NCI-H1436 (cell line): ENCODE measurements at regions not wholly inside any gene's neighbourhood (a gene's known extent, or its start where the extent isn't known, plus 50 kb on each side); places are given as distances from the start of the nearest gene placed in this dataset.
"Not testable (repeated sequence)": the region's sequence is repeated elsewhere in the genome, so short reads cannot be mapped to it uniquely, and the experiment has no call there.

Source experiments
- DNase-seq: peaks from one replicate; lab custom pipeline; 2025; lab: John Stamatoyannopoulos, UW

DNA sequence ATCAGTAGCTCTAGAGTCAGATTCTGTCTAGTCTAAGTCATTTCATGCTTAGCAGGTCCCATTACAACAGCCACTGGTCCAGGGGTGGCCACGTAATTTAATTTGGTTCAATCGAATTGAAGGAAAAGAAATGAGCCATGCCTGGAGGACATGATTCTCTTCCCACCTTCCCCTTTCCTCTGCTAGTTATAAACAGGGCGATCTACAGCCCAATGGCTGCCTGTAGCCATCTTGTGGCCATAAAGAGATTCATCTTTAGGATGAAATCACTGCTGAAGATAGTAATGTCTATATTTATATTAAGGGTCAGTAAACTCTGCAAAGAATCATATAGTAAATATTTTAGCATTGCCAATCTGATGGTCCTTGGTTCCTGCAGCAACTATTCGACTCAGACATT is 107.4 kb downstream of the SPDYE17 start:
- DNase-seq, result peak; percentile 2

DNA sequence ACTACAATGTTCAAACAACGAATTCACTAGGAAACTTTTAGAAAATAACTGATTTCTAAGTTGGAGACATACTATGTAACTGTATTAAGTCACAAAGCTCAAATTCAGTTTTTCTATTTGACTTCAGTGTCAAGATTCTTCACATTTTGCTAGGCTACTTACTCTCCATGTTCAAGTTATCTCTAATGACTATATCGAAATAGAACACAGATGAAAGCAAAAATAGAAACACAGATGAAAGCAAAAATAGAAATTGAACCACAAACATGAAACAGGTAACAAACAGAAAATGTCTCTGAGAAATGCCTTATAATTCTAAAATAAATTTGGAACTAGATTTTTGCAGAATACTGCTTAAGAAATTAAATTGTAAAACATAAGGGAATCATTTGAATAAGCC is 113.5 kb downstream of the SPDYE17 start:
- DNase-seq, result not testable (repeated sequence)

DNA sequence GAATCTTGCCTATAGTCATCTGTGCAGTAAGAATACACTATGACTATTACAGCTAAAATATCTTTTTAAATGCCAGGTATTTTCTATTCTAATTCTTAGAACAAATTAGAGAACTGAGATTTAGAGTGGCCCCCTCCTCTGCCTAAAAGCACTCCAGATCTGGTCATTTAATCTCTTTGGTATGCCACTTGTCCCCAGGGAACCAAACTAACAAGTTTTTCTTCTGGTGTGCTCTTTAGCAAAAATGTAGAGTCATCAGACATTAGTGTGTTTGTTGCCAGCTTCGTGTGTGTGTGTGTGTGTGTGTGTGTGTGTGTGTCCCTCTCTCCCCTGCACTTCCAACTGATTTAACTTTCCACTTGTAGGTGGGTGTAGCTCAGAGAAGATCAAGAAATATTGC is 117.8 kb downstream of the SPDYE17 start:
- not testable (repeated sequence) for DNase-seq

DNA sequence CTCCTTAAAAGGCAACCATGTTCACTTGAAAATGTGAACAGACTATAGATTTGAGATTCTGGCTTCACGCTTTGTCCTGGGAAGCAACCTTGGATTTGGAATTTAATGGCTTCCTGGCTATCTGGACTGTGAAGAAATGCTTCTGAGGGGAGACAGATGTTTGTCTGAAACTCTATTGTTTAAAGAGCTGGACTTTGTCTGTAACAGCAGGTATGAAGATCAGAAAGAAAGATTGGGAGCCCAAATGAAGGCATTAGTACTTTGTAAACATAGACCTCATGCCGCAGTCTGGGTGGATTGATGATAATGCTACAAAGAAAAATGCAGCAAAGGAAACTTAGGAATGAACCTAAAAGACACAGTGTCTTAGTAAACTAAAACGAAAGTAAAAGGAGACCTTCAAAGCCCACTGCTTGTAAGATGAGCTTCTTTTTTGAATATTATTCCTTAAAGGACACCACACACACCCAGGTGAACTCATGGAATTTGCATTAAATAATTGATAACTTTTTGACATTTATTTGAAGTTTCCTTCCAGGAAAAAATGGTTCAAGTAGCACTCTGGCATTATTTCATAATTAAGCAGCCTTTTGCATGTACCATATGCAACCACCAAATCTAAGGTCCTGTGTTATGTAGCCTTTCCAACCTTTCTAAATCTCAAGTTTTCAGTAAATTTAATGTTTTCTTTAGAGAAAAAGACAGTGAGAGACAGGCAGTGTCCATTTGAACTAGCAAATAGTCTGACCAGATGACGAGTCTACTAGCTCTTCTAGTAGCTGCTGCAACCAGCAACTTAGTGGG is 119.9 kb downstream of the SPDYE17 start:
- not testable (repeated sequence) for DNase-seq

DNA sequence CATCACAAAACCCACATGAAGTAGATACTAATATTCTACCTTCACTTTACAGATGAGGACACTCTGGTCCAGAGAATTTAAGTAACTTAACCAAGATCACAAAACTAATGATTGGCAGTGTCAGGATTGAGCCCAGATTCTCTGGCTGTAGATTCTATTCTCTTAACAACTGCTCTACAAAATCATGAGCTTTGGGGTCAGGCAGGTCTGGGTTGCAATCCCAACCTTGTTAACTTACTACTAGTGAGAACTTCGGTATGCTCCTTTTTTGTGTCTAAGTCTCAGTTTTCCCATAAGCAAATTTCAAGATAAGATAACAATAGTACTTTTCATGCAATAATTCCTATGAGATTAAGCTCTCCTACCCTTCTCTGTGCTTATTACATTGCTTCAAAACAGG is 127.5 kb downstream of the SPDYE17 start:
- DNase-seq, result not testable (repeated sequence)

DNA sequence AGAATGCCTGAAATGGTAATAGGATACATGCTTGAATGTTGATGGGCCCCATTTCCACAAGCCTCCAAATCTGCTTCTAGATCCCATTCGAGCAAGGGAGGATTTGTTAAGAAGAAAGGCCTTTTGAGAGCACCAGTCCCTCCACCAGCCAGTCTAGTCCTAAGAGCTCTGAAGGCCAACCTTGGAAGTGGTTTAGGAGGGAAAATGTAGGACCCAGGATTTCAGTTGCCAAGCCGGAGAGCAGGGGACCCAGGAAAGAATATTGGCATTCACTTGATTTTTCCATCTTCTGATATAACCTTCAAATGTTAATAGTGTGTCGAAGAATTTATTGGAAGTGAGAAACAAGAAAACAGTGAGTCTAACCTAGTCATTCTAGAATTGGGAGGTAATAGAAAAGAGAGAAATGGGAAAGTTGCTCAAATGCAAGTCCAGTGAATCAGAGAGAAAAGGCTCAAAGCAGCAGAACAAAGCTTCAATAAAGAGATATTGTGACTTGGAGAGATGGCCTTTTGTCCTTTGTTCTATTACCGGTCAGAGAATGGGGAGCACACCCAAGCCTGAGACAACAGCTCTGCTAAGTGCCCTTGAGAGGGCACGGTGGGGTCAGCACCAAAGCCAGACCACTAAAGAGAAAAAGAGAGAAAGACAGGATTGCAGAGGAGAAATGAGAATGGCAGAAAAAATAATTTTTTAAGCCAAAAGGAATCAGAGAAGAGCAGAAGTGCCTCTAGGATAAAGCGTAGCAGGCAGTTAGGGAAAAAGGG is 130.0 kb downstream of the SPDYE17 start:
- DNase-seq, result not testable (repeated sequence)

DNA sequence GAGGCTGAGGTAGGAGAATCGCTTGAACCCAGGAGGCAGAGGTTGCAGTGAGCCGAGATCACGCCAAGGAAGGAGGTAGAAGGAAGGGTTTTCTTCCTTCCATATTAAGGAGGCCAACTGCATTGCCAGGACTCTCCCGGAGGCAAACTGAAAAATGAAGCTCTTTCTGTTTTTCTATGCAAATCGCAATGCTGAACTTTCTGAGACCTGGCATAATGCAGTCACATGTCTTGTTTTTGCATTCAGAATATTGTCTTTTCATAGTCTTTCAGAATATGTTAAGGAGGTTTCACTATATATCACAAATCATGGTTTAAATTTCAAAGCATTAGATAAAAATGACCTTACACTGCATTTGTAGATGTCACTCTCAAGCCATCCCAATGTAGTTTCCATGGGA is 133.4 kb downstream of the SPDYE17 start:
- DNase-seq, result not testable (repeated sequence)

DNA sequence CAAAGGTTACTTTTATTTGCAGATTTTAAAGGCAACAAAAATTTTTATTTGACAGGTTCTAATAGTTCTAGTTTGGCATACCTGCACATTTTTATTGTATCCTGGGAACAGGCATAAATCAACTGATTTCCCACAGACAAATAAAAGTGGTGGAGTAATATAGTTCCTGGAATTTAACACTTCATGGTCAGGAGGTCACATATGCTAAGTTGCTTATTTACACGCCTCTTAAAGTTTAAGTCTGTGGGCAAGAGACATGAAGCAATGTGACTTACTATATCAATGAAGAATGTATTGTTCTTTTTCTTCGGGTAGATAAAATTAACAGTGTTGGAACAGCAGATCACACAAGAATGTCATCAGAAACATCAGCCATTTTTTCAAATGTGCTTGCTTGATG is 135.2 kb downstream of the SPDYE17 start:
- DNase-seq, result not testable (repeated sequence)

DNA sequence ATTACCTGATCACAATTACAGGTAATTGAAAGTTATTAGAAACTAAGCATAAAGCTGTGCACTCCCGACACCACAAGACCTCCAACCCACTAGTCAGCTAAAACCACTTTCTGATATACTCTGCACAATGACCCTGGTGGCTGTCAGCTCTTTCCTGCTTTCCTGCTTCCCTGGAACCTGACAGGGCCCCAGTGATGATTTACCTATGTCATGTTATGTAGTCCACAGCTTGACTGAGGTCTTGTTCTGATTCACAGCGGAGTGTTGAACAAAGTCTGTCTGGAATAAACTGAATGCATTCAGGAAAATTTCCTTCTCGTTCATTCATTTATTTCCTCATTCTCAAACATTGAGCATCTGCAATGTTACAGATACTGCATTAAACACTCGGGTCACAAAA is 136.5 kb downstream of the SPDYE17 start:
- not testable (repeated sequence) for DNase-seq

DNA sequence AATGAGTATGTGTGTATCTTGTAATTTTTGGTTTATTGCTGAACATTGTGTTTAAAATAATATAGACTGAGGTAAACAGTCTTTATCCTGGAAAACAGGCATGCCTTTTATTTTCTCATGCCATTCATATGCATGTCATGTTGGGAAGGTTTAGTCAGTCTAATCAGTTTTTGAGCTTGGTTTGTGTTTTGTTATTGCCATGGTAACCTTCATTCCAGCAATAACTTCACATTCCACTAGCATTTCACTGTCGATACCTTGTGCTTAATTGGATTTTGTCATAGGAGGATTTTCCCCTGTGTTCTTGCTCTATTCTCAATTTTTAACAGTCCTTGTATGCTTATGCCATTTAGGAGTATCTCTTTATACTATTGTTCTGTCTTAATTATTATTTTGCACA is 140.4 kb downstream of the SPDYE17 start:
- not testable (repeated sequence) for DNase-seq

DNA sequence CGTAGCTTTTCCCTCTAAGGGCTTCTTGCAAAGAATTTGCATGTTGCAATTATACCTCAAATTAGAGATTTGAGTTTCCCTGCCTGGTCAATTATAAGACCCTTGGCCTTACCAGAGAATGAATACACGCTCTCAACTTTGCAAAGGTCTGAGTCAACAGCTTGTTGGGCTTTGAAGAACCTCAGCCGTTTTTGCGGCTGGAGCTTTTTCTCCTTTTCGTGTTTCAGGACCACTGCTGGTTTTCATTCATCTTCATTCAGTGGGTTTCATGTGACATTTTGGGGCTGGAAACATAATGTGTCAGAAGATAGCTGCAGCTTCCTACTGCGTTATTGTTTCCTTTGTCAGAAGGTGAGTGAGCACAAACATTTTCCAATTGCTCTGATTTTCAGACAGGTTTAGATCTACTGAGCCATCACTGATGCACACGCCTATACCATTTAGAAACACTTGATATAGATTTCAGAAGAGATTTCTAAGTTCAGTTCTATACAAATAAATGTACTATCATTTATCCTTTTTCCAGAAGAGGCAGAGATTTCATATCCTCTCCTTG is 152.3 kb downstream of the SPDYE17 start:
- not testable (repeated sequence) for DNase-seq

DNA sequence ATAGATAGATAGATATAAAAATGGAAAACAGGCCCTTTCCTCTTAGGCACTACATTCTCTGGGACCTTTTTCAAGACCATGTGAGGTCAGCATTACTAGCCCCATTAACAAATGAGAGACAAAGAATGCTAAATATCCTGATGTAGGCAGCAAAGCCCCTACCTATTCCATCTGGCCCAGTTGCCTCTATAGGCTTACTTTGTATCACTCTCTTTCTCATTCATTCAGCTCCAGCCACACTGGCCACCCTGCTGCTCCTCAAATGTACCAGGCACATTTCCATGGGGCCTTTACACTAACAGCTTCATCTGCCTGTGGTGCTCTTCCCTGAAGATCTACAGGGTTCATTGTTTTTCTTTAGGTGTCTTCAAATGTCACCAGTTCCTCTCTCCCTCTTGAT is 156.4 kb downstream of the SPDYE17 start:
- DNase-seq, result not testable (repeated sequence)

DNA sequence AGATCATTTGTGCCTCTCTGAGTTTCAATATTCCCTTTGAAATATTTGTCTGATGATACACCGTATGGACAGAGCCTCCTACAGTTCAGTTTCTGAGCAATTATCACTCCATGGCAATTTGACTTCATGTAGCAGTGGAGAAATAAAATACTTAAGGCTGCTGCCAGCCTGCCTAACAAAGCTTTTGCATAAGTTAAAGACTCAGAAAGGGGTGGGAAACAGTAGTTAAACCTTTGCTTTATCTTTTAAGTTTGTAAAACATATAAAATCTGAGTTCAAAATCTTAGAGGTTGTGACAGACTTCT is 161.7 kb downstream of the SPDYE17 start:
- not testable (repeated sequence) for DNase-seq

DNA sequence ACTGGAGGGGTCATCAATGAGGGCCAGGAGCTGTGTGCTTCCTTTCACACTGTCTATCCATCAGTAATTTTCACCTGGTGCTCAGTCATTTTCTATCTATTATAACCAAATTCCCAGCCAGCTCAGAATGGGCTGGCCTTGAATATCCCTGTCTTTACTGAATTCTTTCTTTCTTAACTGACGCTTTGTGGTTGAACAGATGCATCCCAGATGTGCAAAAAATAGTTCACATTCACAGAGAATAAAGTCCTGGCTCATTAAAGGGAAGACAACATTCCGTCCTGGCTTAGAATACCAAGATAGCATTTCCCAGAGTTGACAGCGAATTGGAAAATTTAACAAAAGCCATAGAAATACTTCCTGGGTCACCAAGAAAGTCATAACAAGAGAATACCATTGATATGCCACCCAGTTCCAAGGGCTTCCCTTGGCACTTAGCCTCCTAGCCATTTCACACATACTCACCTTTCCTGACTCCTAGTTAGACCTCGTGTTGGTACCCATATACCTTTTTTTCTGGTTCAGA is 164.7 kb downstream of the SPDYE17 start:
- not testable (repeated sequence) for DNase-seq

DNA sequence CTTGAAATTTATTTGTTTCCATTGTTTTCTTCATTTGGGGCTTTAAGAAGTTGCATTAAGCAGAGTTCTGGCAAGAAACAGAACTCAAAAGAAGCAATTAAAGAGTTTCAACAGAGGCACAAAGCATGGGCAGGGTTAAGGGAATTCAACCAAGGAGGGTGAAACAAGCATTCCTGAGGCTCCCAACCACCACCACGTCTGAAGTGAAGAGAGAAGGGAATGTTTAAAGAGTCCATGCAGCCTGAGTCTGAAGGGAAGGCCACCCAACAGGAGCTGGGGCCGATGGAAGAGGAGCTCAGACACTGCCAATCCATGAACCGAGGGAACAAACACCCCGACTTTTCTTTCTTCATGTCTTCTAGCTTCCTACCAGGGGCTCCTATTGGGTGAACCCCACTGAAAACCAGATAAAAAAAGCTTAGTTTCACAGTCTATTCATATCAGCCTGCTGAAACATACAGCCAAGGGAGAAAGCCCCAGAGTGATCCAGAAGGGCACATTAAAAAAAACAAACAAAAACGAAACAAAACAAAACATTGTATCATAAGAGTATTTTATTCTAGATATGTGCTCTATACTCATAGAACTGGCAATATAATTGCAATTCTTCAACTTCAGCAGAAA is 168.9 kb downstream of the SPDYE17 start:
- DNase-seq, result not testable (repeated sequence)

DNA sequence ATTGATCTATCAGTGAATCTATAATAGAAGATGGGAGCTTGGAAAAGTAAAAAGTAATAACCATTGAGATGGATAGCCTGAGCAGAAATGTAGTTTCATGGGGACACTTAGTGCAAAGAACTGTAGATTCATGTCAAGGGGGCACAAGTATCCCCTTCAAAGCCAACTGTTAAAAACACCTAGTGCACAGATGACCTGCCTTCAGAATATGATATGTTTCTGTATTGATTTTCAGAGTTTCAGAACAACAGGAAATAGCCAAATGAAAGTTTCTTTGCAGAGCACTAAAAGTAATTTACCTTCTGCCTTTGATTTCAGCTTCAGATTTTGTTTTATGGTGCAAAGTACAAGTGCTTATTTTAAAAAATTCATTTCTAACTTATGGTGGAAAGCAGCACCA is 169.9 kb downstream of the SPDYE17 start:
- DNase-seq, result not testable (repeated sequence)

DNA sequence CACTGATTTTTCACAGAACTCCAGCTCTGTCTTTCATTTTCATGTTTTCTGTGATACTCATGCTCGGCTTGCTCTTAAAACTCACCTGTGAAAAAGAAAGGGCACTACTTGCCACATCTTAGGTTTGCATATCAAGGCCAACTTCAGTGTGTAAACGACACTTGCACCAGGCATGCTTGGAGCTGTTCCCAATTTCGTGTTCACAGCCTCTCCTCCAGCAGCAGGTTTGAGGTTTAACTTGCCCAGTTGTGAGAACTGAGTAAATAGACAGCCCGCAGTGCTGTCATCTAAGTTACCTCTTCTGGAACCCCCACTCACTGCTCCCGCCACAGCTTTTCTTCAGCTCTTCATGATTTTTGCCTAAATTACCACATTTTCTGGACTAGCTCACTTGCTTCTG is 172.2 kb downstream of the SPDYE17 start:
- DNase-seq, result not testable (repeated sequence)

DNA sequence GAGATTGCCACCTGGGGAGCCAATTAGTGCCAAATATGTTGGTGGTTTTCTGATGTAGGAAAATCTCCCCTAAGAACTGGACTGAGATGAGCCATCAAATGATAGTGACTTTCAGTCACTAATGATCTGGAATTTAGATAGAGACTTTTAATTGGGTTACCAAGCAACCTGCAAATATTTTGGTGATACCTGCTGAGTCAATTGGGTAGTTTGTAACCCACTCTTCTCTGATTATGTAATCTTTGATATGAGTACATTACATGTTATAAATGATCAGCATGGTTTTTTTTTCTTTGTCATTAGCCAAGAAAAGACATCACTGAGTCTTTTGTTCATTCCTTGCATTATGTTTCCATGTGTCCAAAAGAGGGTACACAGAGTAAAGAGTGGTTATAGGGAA is 177.5 kb downstream of the SPDYE17 start:
- DNase-seq, result peak; percentile 2

DNA sequence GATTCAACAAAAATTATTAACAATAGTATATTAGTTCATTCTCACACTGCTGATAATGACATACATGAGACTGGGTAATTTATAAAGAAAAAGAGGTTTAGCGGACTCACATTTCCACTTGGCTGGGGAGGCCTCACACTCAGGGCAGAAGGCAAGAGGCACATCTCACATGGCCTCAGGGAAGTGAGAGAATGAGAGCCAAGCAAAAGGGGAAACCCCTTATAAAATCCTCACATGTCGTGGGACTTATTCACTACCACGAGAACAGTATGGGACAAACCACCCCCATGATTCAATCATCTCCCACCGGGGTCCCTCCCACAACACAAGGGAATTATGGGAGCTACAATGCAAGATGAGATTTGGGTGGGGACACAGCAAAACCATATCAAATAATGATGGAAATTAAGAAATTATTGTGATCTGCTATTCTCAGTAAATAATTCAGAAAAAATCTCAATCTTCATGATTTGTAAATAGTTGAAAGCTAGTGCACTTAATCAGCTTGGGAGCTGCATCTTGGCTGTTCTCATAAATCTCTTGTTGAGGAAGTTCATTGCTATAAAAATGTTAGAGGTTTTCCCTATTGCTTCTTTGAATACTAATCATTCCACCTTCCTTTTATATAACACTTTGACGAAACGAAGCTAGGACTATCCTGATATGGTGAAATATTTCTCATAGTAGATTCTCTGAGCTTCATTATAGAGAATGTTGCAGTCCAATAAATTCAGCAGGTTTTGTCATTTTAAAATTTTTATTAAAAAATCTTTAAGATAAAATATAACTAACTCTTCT is 179.2 kb downstream of the SPDYE17 start:
- not testable (repeated sequence) for DNase-seq

DNA sequence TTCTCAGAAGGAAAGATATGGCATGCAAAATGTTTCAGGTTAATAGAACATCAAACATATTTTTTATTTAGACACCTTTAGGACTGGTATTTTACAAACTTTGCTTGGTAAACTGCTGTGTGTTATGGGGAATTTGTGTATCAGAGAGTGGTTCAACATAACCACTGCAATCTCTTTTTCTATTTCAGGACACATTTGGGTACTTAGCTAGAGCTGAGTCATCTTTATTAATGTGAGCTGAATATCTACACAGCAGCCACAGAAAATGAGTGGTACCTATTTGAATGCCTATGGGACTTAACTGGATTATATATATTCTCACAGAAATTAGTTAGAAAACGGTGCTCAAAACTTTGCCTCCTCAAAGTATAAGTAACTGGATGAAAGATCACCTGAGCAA is 179.8 kb downstream of the SPDYE17 start:
- not testable (repeated sequence) for DNase-seq

DNA sequence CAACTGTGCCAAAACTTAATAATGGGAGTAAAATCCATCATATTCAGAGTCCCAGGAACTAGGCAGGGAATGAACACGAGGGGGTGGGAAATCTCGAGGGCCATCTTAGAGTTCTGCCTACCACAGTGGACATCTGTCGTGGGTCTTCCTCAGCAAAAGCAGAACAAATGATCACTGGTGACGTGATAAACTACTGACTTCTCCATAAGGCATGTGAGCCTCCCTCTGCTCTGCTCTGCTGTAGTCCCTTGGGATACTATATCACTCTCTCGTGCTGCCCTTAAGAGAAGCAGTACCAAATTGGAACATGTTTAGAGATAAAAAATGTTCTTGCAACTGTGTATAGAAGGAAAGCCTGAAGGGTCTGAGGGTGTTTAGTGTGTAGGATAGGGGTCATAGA is 180.5 kb downstream of the SPDYE17 start:
- not testable (repeated sequence) for DNase-seq
